Suprapubic skin (tissue), 4 donors: ENCODE measurements at regions not wholly inside any gene's neighbourhood (a gene's known extent, or its start where the extent isn't known, plus 50 kb on each side); places are given as distances from the start of the nearest gene placed in this dataset.

Experiments
- POLR2A ChIP-seq, 2 donors: fragments of 450-650 bp; IDR thresholded peaks; one replicate each; pipeline ENCODE4 v1.6.1; 2017; ENCODE audit warnings: antibody characterized with exemption in 2 of 2, mild to moderate bottlenecking in 2 of 2, moderate library complexity in 2 of 2
- POLR2AphosphoS5 ChIP-seq, 3 donors: sonication (generic); formaldehyde crosslinking; IDR thresholded peaks; one replicate each; pipeline ENCODE4 v1.6.1; 2017; ENCODE audit warnings: antibody characterized with exemption in 3 of 3
- TF ChIP-seq, protein P1 (sequence below), 2 donors: fragments of 200-600 bp in 1 of 2; fragments of 450-650 bp in 1 of 2; sonication (generic) in 1 of 2; IDR thresholded peaks; one replicate each; pipeline ENCODE4 v1.5.1; 2016 to 2019; ENCODE audit warnings: antibody characterized with exemption in 2 of 2, mild to moderate bottlenecking in 1 of 2, moderate library complexity in 1 of 2

DNA sequence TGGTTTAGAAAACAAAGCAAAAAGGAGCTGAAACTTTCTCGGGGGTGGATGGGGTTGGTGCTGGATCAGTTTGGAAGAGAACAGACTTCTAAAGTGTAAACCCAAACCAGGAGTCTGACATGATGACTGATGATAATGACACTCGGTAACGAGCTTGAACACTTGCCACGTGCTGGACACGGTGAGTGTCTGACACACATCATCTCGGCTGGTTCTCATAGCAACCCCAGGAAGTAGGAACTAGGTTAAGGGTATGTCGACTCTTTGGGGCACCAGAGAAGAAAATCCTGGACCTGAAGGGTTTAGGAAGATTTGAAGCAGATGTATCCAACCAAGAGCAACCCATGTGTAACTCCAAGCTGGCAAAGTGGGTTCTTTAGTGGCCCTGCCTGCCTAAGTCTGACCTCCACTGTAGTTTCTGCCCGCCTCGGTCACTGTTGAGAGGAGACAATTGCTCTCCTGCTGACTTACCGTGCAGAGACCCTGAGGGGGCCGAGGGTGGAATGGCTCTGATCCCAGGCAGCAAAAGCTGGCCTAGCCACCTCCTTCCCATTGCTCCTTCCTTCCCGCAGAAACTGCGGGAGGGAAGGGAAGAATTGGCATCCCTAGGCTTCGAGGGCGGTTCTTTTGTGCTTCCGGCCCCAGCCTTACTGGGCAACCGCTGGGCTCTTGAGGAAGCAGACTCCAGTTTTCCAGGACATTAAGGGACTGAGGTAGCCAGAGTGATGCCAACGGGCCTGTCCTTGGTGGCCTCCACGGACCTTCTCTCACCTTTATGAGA lies 156.0 kb downstream of the TOMM20 start:
- no peak for TF ChIP-seq POLR2AphosphoS5 (IDR thresholded peaks at IDR 0.05)
- TF ChIP-seq, protein P1, sequence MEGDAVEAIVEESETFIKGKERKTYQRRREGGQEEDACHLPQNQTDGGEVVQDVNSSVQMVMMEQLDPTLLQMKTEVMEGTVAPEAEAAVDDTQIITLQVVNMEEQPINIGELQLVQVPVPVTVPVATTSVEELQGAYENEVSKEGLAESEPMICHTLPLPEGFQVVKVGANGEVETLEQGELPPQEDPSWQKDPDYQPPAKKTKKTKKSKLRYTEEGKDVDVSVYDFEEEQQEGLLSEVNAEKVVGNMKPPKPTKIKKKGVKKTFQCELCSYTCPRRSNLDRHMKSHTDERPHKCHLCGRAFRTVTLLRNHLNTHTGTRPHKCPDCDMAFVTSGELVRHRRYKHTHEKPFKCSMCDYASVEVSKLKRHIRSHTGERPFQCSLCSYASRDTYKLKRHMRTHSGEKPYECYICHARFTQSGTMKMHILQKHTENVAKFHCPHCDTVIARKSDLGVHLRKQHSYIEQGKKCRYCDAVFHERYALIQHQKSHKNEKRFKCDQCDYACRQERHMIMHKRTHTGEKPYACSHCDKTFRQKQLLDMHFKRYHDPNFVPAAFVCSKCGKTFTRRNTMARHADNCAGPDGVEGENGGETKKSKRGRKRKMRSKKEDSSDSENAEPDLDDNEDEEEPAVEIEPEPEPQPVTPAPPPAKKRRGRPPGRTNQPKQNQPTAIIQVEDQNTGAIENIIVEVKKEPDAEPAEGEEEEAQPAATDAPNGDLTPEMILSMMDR (IDR thresholded peaks at IDR 0.05), result no peak
- TF ChIP-seq POLR2A (IDR thresholded peaks at IDR 0.05), result no peak
